ENCODE measurements at regions not wholly inside any gene's neighbourhood (a gene's known extent, or its start where the extent isn't known, plus 50 kb on each side); places are given as distances from the start of the nearest gene placed in this dataset.

DNA sequence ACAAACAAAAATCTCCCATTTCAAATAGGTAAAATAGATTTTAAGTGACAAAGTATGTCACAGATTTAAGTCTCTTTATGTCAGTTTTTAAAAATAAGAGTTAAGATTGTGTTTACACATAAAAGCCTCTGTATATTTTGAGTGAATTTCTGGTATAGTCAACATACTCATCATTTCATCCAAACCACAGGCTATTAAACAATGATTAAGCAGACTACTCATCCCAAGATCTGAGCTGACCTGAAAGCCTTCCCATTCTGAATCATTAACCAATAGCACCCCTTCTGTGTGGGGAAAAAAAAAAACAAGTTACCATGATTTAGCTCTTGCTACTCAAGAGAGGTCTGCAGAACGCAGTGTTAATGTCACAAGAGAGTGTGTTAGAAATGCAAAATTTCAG, 284.4 kb upstream of the NBEA start:
- intact Hi-C loops (cut with micrococcal nuclease) = no loop called here
- TF ChIP-seq RAD21 (IDR thresholded peaks at IDR 0.05; ENCODE audit: low read depth) = no peak
- no peak for TF ChIP-seq YY1 (IDR thresholded peaks at IDR 0.05; ENCODE audit: extremely low read depth, insufficient replicate concordance, low read depth, low read length)
- no peak overlapping the region for H2AFZ ChIP-seq (ENCODE audit: low read depth, low read length, poor library complexity, severe bottlenecking)
- H3K9ac ChIP-seq (ENCODE audit: low read length) = no peak overlapping the region
- no peaks in the 10 kb centered on the region for H4K20me1 ChIP-seq (ENCODE audit: insufficient read depth)
- ATAC-seq (peak; percentile 40; the same call in 1 of the 2 replicates), DNase-seq (ENCODE audit: low read depth, low spot score) (no peak)
- no peaks in the 10 kb centered on the region for H3K9me2 ChIP-seq (ENCODE audit: insufficient read depth)
- H3K4me1 ChIP-seq (ENCODE audit: control insufficient read depth in 1 of 2, insufficient read depth in 2 of 2, low read length in 2 of 2) = 0 out of 4 replicates have a peak, but pooled peaks cover 0 to 4% of the 10 kb centered on the region in 2 experiments
- no peaks in the 10 kb centered on the region for H3K27me3 ChIP-seq (ENCODE audit: insufficient read depth, low read length)
- no peak overlapping the region for H3K4me3 ChIP-seq (replicated peaks in 1 of 2; ENCODE audit: low read depth in 1 of 2, low read length in 2 of 2)
- no peaks in the 10 kb centered on the region for H3K79me2 ChIP-seq (ENCODE audit: insufficient read depth, low read length)
- H3K9me3 ChIP-seq (ENCODE audit: control insufficient read depth in 1 of 2, insufficient read depth in 1 of 2, low read depth in 1 of 2, low read length in 2 of 2) = no peaks in the 10 kb centered on the region
- ChIA-PET POLR2A (no interaction called here), RAD21 (ENCODE audit: low non-redundant PET in 1 of 2, low total read pairs in 2 of 2, uncharacterized antibody in 2 of 2, unreplicated experiment in 2 of 2) (no interaction called here), CTCF (no interaction called here)
- no peaks in the 10 kb centered on the region for H3K36me3 ChIP-seq (ENCODE audit: control insufficient read depth in 1 of 2, insufficient read depth in 2 of 2, low read length in 2 of 2)
- H3K27ac ChIP-seq (ENCODE audit: low read depth, low read length) = no peak overlapping the region
- BruUV-seq (replicated peaks) = no TSS peak
- H3K4me2 ChIP-seq (ENCODE audit: low read length) = no peak overlapping the region

DNA sequence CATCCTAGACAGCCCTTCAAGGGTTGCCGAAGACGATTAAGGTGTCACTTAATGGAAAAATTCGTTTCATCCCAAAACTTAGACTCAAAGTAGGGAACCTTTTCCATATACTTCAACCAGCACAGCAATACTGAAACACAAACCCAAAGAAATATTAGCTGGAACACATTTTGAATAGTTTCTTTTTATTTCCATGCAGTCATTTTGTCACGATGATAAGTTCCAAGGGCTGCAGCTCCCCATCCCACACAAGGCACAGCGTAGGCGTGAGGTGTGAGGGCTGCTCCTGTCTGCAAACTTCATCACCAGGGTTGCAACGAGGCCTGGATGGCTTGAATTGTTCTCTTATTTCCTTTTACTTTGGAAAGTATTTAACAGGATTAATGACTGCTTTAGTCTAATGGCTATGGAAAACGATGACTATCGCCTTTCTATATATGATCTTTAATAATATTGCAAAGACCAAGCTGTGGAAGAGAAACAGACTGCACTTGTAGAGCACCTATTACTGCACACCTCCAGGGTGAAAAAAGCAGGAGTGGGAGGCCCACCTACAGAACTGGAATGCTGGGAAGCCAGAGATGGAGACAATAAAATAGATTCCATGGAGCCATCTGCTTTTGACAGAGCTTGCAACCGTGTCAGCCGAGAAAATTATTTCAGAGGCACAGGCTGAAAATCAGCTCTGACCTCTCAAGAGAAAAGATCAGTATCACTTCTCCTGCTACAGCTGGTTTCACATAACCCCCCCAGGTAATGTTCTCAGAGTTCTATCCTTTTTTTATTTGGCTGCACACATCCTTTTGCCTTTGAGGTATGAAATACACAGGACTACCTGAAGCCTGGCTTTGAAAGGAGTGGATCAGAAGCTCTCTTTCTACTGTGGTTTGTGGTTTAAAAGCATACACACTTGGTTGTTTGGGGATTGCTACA, 274.5 kb upstream of the NBEA start:
- Histone ChIP-seq H3K4me3 (replicated peaks in 1 of 2; ENCODE audit: low read depth in 1 of 2, low read length in 2 of 2) (no peak overlapping the region), H3K9ac (ENCODE audit: low read length) (no peak overlapping the region), H2AFZ (ENCODE audit: low read depth, low read length, poor library complexity, severe bottlenecking) (no peak overlapping the region), H3K27me3 (ENCODE audit: insufficient read depth, low read length) (no peaks in the 10 kb centered on the region), H3K9me3 (ENCODE audit: control insufficient read depth in 1 of 2, insufficient read depth in 1 of 2, low read depth in 1 of 2, low read length in 2 of 2) (no peaks in the 10 kb centered on the region), H3K4me2 (ENCODE audit: low read length) (no peak overlapping the region), H3K9me2 (ENCODE audit: insufficient read depth) (no peaks in the 10 kb centered on the region), H3K4me1 (ENCODE audit: control insufficient read depth in 1 of 2, insufficient read depth in 2 of 2, low read length in 2 of 2) (no peaks in the 10 kb centered on the region), H3K36me3 (ENCODE audit: control insufficient read depth in 1 of 2, insufficient read depth in 2 of 2, low read length in 2 of 2) (no peaks in the 10 kb centered on the region), H4K20me1 (ENCODE audit: insufficient read depth) (no peaks in the 10 kb centered on the region), H3K27ac (ENCODE audit: low read depth, low read length) (no peak overlapping the region), H3K79me2 (ENCODE audit: insufficient read depth, low read length) (no peaks in the 10 kb centered on the region)
- RAD21 ChIA-PET (ENCODE audit: low non-redundant PET in 1 of 2, low total read pairs in 2 of 2, uncharacterized antibody in 2 of 2, unreplicated experiment in 2 of 2) = no interaction called here
- no peak for ATAC-seq
- TF ChIP-seq, protein P1, sequence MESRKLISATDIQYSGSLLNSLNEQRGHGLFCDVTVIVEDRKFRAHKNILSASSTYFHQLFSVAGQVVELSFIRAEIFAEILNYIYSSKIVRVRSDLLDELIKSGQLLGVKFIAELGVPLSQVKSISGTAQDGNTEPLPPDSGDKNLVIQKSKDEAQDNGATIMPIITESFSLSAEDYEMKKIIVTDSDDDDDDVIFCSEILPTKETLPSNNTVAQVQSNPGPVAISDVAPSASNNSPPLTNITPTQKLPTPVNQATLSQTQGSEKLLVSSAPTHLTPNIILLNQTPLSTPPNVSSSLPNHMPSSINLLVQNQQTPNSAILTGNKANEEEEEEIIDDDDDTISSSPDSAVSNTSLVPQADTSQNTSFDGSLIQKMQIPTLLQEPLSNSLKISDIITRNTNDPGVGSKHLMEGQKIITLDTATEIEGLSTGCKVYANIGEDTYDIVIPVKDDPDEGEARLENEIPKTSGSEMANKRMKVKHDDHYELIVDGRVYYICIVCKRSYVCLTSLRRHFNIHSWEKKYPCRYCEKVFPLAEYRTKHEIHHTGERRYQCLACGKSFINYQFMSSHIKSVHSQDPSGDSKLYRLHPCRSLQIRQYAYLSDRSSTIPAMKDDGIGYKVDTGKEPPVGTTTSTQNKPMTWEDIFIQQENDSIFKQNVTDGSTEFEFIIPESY (IDR thresholded peaks at IDR 0.05; ENCODE audit: extremely low read depth, insufficient replicate concordance, low read length) = no peak
- TF ChIP-seq, protein P2, sequence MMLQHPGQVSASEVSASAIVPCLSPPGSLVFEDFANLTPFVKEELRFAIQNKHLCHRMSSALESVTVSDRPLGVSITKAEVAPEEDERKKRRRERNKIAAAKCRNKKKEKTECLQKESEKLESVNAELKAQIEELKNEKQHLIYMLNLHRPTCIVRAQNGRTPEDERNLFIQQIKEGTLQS (IDR thresholded peaks at IDR 0.05) = no peak
- TF ChIP-seq, protein P3, sequence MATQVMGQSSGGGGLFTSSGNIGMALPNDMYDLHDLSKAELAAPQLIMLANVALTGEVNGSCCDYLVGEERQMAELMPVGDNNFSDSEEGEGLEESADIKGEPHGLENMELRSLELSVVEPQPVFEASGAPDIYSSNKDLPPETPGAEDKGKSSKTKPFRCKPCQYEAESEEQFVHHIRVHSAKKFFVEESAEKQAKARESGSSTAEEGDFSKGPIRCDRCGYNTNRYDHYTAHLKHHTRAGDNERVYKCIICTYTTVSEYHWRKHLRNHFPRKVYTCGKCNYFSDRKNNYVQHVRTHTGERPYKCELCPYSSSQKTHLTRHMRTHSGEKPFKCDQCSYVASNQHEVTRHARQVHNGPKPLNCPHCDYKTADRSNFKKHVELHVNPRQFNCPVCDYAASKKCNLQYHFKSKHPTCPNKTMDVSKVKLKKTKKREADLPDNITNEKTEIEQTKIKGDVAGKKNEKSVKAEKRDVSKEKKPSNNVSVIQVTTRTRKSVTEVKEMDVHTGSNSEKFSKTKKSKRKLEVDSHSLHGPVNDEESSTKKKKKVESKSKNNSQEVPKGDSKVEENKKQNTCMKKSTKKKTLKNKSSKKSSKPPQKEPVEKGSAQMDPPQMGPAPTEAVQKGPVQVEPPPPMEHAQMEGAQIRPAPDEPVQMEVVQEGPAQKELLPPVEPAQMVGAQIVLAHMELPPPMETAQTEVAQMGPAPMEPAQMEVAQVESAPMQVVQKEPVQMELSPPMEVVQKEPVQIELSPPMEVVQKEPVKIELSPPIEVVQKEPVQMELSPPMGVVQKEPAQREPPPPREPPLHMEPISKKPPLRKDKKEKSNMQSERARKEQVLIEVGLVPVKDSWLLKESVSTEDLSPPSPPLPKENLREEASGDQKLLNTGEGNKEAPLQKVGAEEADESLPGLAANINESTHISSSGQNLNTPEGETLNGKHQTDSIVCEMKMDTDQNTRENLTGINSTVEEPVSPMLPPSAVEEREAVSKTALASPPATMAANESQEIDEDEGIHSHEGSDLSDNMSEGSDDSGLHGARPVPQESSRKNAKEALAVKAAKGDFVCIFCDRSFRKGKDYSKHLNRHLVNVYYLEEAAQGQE (IDR thresholded peaks at IDR 0.05; ENCODE audit: low read depth) = no peak
- TF ChIP-seq EGR1 (IDR thresholded peaks at IDR 0.05; ENCODE audit: low read depth) (no peak), ZFX (IDR thresholded peaks at IDR 0.05) (no peak)
- intact Hi-C loops (cut with micrococcal nuclease) = no loop called here
- POLR2A ChIA-PET = no interaction called here
- no TSS peak for BruUV-seq (replicated peaks)
- CTCF ChIA-PET = no interaction called here
- no peak for DNase-seq (ENCODE audit: low read depth, low spot score)
